ENCODE measurements at regions not wholly inside any gene's neighbourhood (a gene's known extent, or its start where the extent isn't known, plus 50 kb on each side); places are given as distances from the start of the nearest gene placed in this dataset.

DNA sequence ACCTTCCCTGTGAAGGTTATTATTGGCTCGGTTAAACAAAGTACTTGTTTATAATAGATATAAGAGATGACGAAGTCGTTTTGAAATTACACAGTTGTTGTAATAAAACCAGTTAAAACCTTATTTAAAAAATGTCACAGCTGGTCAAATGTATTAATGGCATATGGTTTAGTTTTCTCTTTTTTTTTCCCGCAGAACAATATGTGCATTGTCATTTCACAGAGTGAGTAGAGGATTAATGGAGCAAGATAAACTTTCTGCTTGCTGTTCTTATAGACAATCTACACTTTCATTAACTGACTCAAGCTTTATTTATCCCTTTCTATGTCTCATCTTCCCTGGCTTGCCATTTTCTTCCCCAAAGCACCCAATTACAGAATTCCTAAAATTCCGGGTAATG lies 404.3 kb upstream of the NPVF start:
- no peak overlapping the region for H3K4me3 ChIP-seq (ENCODE audit: low read length in 2 of 2)
- H3K9ac ChIP-seq (ENCODE audit: low read length in 2 of 2) = no peak overlapping the region
- H3K9me3 ChIP-seq (ENCODE audit: control insufficient read depth in 2 of 2, low read length in 2 of 2) = no peaks in the 10 kb centered on the region
- no peak overlapping the region for H3K27ac ChIP-seq (ENCODE audit: low read length)
- no peaks in the 10 kb centered on the region for H3K36me3 ChIP-seq (ENCODE audit: control insufficient read depth in 2 of 2, insufficient read depth in 2 of 2, low read length in 2 of 2)
- H3K27me3 ChIP-seq (ENCODE audit: control insufficient read depth in 1 of 2, insufficient read depth in 2 of 2, low read length in 2 of 2) = no peaks in the 10 kb centered on the region
- peaks cover 2% of the 10 kb centered on the region for H3K4me1 ChIP-seq (ENCODE audit: control insufficient read depth, insufficient read depth, low read length)

- Histone ChIP-seq H3K9me3 (ENCODE audit: control insufficient read depth in 2 of 2, low read length in 2 of 2) (no peaks in the 10 kb centered on the region), H3K4me3 (ENCODE audit: low read length in 2 of 2) (no peak overlapping the region), H3K9ac (ENCODE audit: low read length in 2 of 2) (no peak overlapping the region), H3K27ac (ENCODE audit: low read length) (no peak overlapping the region), H3K36me3 (ENCODE audit: control insufficient read depth in 2 of 2, insufficient read depth in 2 of 2, low read length in 2 of 2) (no peaks in the 10 kb centered on the region), H3K4me1 (ENCODE audit: control insufficient read depth, insufficient read depth, low read length) (peaks cover 2% of the 10 kb centered on the region), H3K27me3 (ENCODE audit: control insufficient read depth in 1 of 2, insufficient read depth in 2 of 2, low read length in 2 of 2) (no peaks in the 10 kb centered on the region)
Measured at GRCh38 chr7:25633426-25634036, 405.2 kb upstream of the NPVF start.

GRCh38 chr7:25636168-25636567 lies 407.9 kb upstream of the NPVF start:
- no peaks in the 10 kb centered on the region for H3K9me3 ChIP-seq (ENCODE audit: control insufficient read depth in 2 of 2, low read length in 2 of 2)
- H3K4me1 ChIP-seq (ENCODE audit: control insufficient read depth, insufficient read depth, low read length) = peaks cover 2% of the 10 kb centered on the region
- H3K36me3 ChIP-seq (ENCODE audit: control insufficient read depth in 2 of 2, insufficient read depth in 2 of 2, low read length in 2 of 2) = no peaks in the 10 kb centered on the region
- no peaks in the 10 kb centered on the region for H3K27me3 ChIP-seq (ENCODE audit: control insufficient read depth in 1 of 2, insufficient read depth in 2 of 2, low read length in 2 of 2)
- H3K9ac ChIP-seq (ENCODE audit: low read length in 2 of 2) = no peak overlapping the region
- no peak overlapping the region for H3K27ac ChIP-seq (ENCODE audit: low read length)
- no peak overlapping the region for H3K4me3 ChIP-seq (ENCODE audit: low read length in 2 of 2)

DNA sequence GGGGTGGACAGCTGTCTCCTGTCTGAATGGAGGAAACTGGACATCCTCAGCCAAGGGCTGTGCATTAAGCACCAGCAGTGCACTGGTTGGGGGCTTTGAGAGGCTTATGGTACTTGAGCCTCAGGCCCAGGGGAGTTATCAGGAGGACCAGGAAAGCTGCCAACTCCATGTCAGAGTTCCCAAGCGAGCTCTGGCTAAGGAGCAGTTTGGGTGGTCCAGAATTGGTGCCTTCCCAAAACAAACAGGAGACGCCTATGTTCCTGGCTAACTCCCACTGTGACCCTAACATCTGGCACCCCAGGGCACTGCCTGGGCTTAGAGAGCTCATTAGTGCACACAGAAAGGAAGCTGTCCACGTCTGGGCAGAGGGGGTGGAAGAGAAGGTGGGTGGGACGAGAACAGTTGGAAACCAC lies 408.6 kb upstream of the NPVF start:
- no peak overlapping the region for H3K9ac ChIP-seq (ENCODE audit: low read length in 2 of 2)
- no peaks in the 10 kb centered on the region for H3K9me3 ChIP-seq (ENCODE audit: control insufficient read depth in 2 of 2, low read length in 2 of 2)
- peak overlapping the region in 1 of 2 donors; percentile 9 for H3K4me3 ChIP-seq (ENCODE audit: low read length in 2 of 2)
- H3K36me3 ChIP-seq (ENCODE audit: control insufficient read depth in 2 of 2, insufficient read depth in 2 of 2, low read length in 2 of 2) = no peaks in the 10 kb centered on the region
- peaks cover 2% of the 10 kb centered on the region for H3K4me1 ChIP-seq (ENCODE audit: control insufficient read depth, insufficient read depth, low read length)
- no peaks in the 10 kb centered on the region for H3K27me3 ChIP-seq (ENCODE audit: control insufficient read depth in 1 of 2, insufficient read depth in 2 of 2, low read length in 2 of 2)
- no peak overlapping the region for H3K27ac ChIP-seq (ENCODE audit: low read length)

DNA sequence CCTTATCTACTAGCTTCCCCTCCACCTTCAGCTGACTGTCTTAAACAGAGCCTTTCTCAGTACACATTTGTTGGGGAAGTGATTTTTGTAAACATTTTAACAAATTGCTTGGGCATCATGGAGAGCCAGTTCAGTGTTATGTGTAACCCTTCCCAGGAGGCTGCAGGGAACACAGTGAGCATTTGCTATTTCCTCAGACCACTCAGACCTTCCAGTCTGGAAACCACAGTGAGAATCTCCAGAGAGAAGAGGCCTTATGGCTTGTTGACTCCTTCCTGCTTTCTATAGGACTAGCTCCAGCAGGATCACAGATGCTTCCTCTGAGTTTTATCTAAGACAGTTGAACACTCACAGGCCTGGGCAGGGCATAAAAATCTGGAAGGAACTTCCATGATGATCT lies 409.8 kb upstream of the NPVF start:
- Histone ChIP-seq H3K9ac (ENCODE audit: low read length in 2 of 2) (no peak overlapping the region), H3K4me1 (ENCODE audit: control insufficient read depth, insufficient read depth, low read length) (peaks cover 2% of the 10 kb centered on the region), H3K27me3 (ENCODE audit: control insufficient read depth in 1 of 2, insufficient read depth in 2 of 2, low read length in 2 of 2) (no peaks in the 10 kb centered on the region), H3K27ac (ENCODE audit: low read length) (no peak overlapping the region), H3K4me3 (ENCODE audit: low read length in 2 of 2) (no peak overlapping the region), H3K36me3 (ENCODE audit: control insufficient read depth in 2 of 2, insufficient read depth in 2 of 2, low read length in 2 of 2) (no peaks in the 10 kb centered on the region), H3K9me3 (ENCODE audit: control insufficient read depth in 2 of 2, low read length in 2 of 2) (no peaks in the 10 kb centered on the region)

- Histone ChIP-seq H3K36me3 (ENCODE audit: control insufficient read depth in 2 of 2, insufficient read depth in 2 of 2, low read length in 2 of 2) (no peaks in the 10 kb centered on the region), H3K9ac (ENCODE audit: low read length in 2 of 2) (no peak overlapping the region), H3K4me3 (ENCODE audit: low read length in 2 of 2) (no peak overlapping the region), H3K4me1 (ENCODE audit: control insufficient read depth, insufficient read depth, low read length) (peaks cover 2% of the 10 kb centered on the region), H3K27me3 (ENCODE audit: control insufficient read depth in 1 of 2, insufficient read depth in 2 of 2, low read length in 2 of 2) (no peaks in the 10 kb centered on the region), H3K27ac (ENCODE audit: low read length) (no peak overlapping the region), H3K9me3 (ENCODE audit: control insufficient read depth in 2 of 2, low read length in 2 of 2) (no peaks in the 10 kb centered on the region)
Measured at GRCh38 chr7:25638590-25639244, 410.4 kb upstream of the NPVF start.

- Histone ChIP-seq H3K27me3 (ENCODE audit: control insufficient read depth in 1 of 2, insufficient read depth in 2 of 2, low read length in 2 of 2) (no peaks in the 10 kb centered on the region), H3K27ac (ENCODE audit: low read length) (no peak overlapping the region), H3K36me3 (ENCODE audit: control insufficient read depth in 2 of 2, insufficient read depth in 2 of 2, low read length in 2 of 2) (no peaks in the 10 kb centered on the region), H3K9me3 (ENCODE audit: control insufficient read depth in 2 of 2, low read length in 2 of 2) (no peaks in the 10 kb centered on the region), H3K4me3 (ENCODE audit: low read length in 2 of 2) (no peak overlapping the region), H3K4me1 (ENCODE audit: control insufficient read depth, insufficient read depth, low read length) (no peaks in the 10 kb centered on the region), H3K9ac (ENCODE audit: low read length in 2 of 2) (no peak overlapping the region)
Measured at GRCh38 chr7:25642849-25643248, 414.6 kb upstream of the NPVF start.

- no peaks in the 10 kb centered on the region for H3K4me1 ChIP-seq (ENCODE audit: control insufficient read depth, insufficient read depth, low read length)
- H3K27ac ChIP-seq (ENCODE audit: low read length) = no peak overlapping the region
- H3K4me3 ChIP-seq (ENCODE audit: low read length in 2 of 2) = no peak overlapping the region
- H3K36me3 ChIP-seq (ENCODE audit: control insufficient read depth in 2 of 2, insufficient read depth in 2 of 2, low read length in 2 of 2) = no peaks in the 10 kb centered on the region
- no peaks in the 10 kb centered on the region for H3K27me3 ChIP-seq (ENCODE audit: control insufficient read depth in 1 of 2, insufficient read depth in 2 of 2, low read length in 2 of 2)
- H3K9me3 ChIP-seq (ENCODE audit: control insufficient read depth in 2 of 2, low read length in 2 of 2) = no peaks in the 10 kb centered on the region
- no peak overlapping the region for H3K9ac ChIP-seq (ENCODE audit: low read length in 2 of 2)
Measured at GRCh38 chr7:25643286-25643685, 415.0 kb upstream of the NPVF start.

DNA sequence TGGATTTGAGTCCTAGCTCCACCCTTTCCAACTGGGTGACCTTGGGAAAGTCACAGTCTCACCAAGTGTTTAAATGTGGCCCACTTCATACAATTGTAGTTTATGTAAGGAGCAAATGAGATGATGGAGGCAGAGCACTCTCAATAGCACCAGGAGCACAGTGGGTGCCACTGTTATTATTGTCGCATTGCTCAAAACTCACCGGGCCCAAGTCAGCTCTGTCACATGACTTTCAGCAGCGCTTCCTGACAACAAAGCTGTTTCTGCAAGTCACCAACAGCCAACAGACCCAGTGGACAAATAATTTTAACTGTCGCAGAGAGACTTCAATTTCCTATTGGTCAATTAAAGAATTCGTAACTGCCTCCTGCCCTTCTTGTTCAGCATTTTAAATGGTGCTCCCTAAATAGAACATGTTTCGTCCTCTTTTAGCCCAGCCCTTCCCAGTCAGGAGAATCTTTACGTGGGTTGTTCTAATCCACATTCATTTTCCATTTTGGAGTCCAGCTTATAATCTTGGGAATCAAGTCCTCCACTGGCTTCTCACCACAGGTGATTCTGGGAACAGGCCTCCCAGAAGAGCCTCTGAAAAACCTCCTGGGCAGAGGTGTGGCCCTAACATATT lies 415.6 kb upstream of the NPVF start:
- no peaks in the 10 kb centered on the region for H3K27me3 ChIP-seq (ENCODE audit: control insufficient read depth in 1 of 2, insufficient read depth in 2 of 2, low read length in 2 of 2)
- H3K4me3 ChIP-seq (ENCODE audit: low read length in 2 of 2) = no peak overlapping the region
- no peak overlapping the region for H3K9ac ChIP-seq (ENCODE audit: low read length in 2 of 2)
- no peaks in the 10 kb centered on the region for H3K9me3 ChIP-seq (ENCODE audit: control insufficient read depth in 2 of 2, low read length in 2 of 2)
- no peaks in the 10 kb centered on the region for H3K4me1 ChIP-seq (ENCODE audit: control insufficient read depth, insufficient read depth, low read length)
- no peak overlapping the region for H3K27ac ChIP-seq (ENCODE audit: low read length)
- H3K36me3 ChIP-seq (ENCODE audit: control insufficient read depth in 2 of 2, insufficient read depth in 2 of 2, low read length in 2 of 2) = no peaks in the 10 kb centered on the region

- H3K9me3 ChIP-seq (ENCODE audit: control insufficient read depth in 2 of 2, low read length in 2 of 2) = no peaks in the 10 kb centered on the region
- H3K9ac ChIP-seq (ENCODE audit: low read length in 2 of 2) = no peak overlapping the region
- H3K4me3 ChIP-seq (ENCODE audit: low read length in 2 of 2) = no peak overlapping the region
- no peaks in the 10 kb centered on the region for H3K4me1 ChIP-seq (ENCODE audit: control insufficient read depth, insufficient read depth, low read length)
- no peaks in the 10 kb centered on the region for H3K27me3 ChIP-seq (ENCODE audit: control insufficient read depth in 1 of 2, insufficient read depth in 2 of 2, low read length in 2 of 2)
- H3K36me3 ChIP-seq (ENCODE audit: control insufficient read depth in 2 of 2, insufficient read depth in 2 of 2, low read length in 2 of 2) = no peaks in the 10 kb centered on the region
- H3K27ac ChIP-seq (ENCODE audit: low read length) = no peak overlapping the region
Measured at GRCh38 chr7:25646726-25647413, 418.6 kb upstream of the NPVF start.

Measured in stomach smooth muscle (tissue), 2 donors.